ENCODE measurements at regions not wholly inside any gene's neighbourhood (a gene's known extent, or its start where the extent isn't known, plus 50 kb on each side); places are given as distances from the start of the nearest gene placed in this dataset.

- DNase-seq (ENCODE audit: low read depth, low spot score) = no peak
- in situ Hi-C loops (cut with HindIII; ENCODE audit: low pct_unique_long_range_greater_than_20kb, low sequenced_read_pairs) = no loop called here
These were observed 78.4 kb upstream of the NECTIN1 start for GRCh38 chr11:119807402-119807801.

- no peak for DNase-seq (ENCODE audit: low read depth, low spot score)
- in situ Hi-C loops (cut with HindIII; ENCODE audit: low pct_unique_long_range_greater_than_20kb, low sequenced_read_pairs) = no loop called here
These were observed 77.3 kb upstream of the NECTIN1 start for GRCh38 chr11:119806064-119806915.

- DNase-seq (ENCODE audit: low read depth, low spot score) = no peak
- in situ Hi-C loops (cut with HindIII; ENCODE audit: low pct_unique_long_range_greater_than_20kb, low sequenced_read_pairs) = no loop called here
These were observed 76.7 kb upstream of the NECTIN1 start for GRCh38 chr11:119805663-119806062.

GRCh38 chr11:119804698-119805097 lies 75.7 kb upstream of the NECTIN1 start:
- in situ Hi-C loops (cut with HindIII; ENCODE audit: low pct_unique_long_range_greater_than_20kb, low sequenced_read_pairs) = no loop called here
- no peak for DNase-seq (ENCODE audit: low read depth, low spot score)

GRCh38 chr11:119803726-119804294 lies 74.8 kb upstream of the NECTIN1 start:
- in situ Hi-C loops (cut with HindIII; ENCODE audit: low pct_unique_long_range_greater_than_20kb, low sequenced_read_pairs) = no loop called here
- no peak for DNase-seq (ENCODE audit: low read depth, low spot score)

GRCh38 chr11:119803139-119803538 lies 74.1 kb upstream of the NECTIN1 start:
- in situ Hi-C loops (cut with HindIII; ENCODE audit: low pct_unique_long_range_greater_than_20kb, low sequenced_read_pairs) = no loop called here

GRCh38 chr11:119802670-119803069 lies 73.7 kb upstream of the NECTIN1 start:
- in situ Hi-C loops (cut with HindIII; ENCODE audit: low pct_unique_long_range_greater_than_20kb, low sequenced_read_pairs) = no loop called here
- no peak for DNase-seq (ENCODE audit: low read depth, low spot score)

More at GRCh38 chr11:119803139-119803538, 74.1 kb upstream of the NECTIN1 start:
- DNase-seq (ENCODE audit: low read depth, low spot score) = no peak

GRCh38 chr11:119800619-119801018 lies 71.6 kb upstream of the NECTIN1 start:
- in situ Hi-C loops (cut with HindIII; ENCODE audit: low pct_unique_long_range_greater_than_20kb, low sequenced_read_pairs) = no loop called here
- no peak for DNase-seq (ENCODE audit: low read depth, low spot score)

- in situ Hi-C loops (cut with HindIII; ENCODE audit: low pct_unique_long_range_greater_than_20kb, low sequenced_read_pairs) = no loop called here
- no peak for DNase-seq (ENCODE audit: low read depth, low spot score)
These were observed 71.2 kb upstream of the NECTIN1 start for GRCh38 chr11:119800171-119800570.

- DNase-seq (ENCODE audit: low read depth, low spot score) = no peak
- in situ Hi-C loops (cut with HindIII; ENCODE audit: low pct_unique_long_range_greater_than_20kb, low sequenced_read_pairs) = no loop called here
These were observed 69.7 kb upstream of the NECTIN1 start for GRCh38 chr11:119798656-119799055.

- no peak for DNase-seq (ENCODE audit: low read depth, low spot score)
- in situ Hi-C loops (cut with HindIII; ENCODE audit: low pct_unique_long_range_greater_than_20kb, low sequenced_read_pairs) = no loop called here
These were observed 68.7 kb upstream of the NECTIN1 start for GRCh38 chr11:119797736-119798135.

- no peak for DNase-seq (ENCODE audit: low read depth, low spot score)
- in situ Hi-C loops (cut with HindIII; ENCODE audit: low pct_unique_long_range_greater_than_20kb, low sequenced_read_pairs) = no loop called here
These were observed 68.2 kb upstream of the NECTIN1 start for GRCh38 chr11:119797123-119797611.

GRCh38 chr11:119796363-119797060 lies 67.5 kb upstream of the NECTIN1 start:
- DNase-seq (ENCODE audit: low read depth, low spot score) = no peak
- in situ Hi-C loops (cut with HindIII; ENCODE audit: low pct_unique_long_range_greater_than_20kb, low sequenced_read_pairs) = no loop called here

- in situ Hi-C loops (cut with HindIII; ENCODE audit: low pct_unique_long_range_greater_than_20kb, low sequenced_read_pairs) = no loop called here
- DNase-seq (ENCODE audit: low read depth, low spot score) = no peak
These were observed 66.7 kb upstream of the NECTIN1 start for GRCh38 chr11:119795690-119796089.

- no peak for DNase-seq (ENCODE audit: low read depth, low spot score)
- in situ Hi-C loops (cut with HindIII; ENCODE audit: low pct_unique_long_range_greater_than_20kb, low sequenced_read_pairs) = no loop called here
These were observed 66.2 kb upstream of the NECTIN1 start for GRCh38 chr11:119795231-119795630.

GRCh38 chr11:119794756-119795155 lies 65.8 kb upstream of the NECTIN1 start:
- in situ Hi-C loops (cut with HindIII; ENCODE audit: low pct_unique_long_range_greater_than_20kb, low sequenced_read_pairs) = no loop called here
- no peak for DNase-seq (ENCODE audit: low read depth, low spot score)

GRCh38 chr11:119794141-119794665 lies 65.2 kb upstream of the NECTIN1 start:
- in situ Hi-C loops (cut with HindIII; ENCODE audit: low pct_unique_long_range_greater_than_20kb, low sequenced_read_pairs) = no loop called here
- no peak for DNase-seq (ENCODE audit: low read depth, low spot score)

- in situ Hi-C loops (cut with HindIII; ENCODE audit: low pct_unique_long_range_greater_than_20kb, low sequenced_read_pairs) = no loop called here
- DNase-seq (ENCODE audit: low read depth, low spot score) = no peak
These were observed 64.5 kb upstream of the NECTIN1 start for GRCh38 chr11:119793335-119793984.
